H9 (cell line): ENCODE measurements at regions not wholly inside any gene's neighbourhood (a gene's known extent, or its start where the extent isn't known, plus 50 kb on each side); places are given as distances from the start of the nearest gene placed in this dataset.

Source experiments
- DNase-seq: peaks from one replicate; pipeline ENCODE4 v3.0.0-alpha.2; 2017
- H2AFZ ChIP-seq: one replicate; pipeline ENCODE4 v1.6.1; 2013; ENCODE audit warnings: mild to moderate bottlenecking, low read length, control low read depth, moderate library complexity
- H2AK5ac ChIP-seq: 2 replicates; pipeline ENCODE4 v1.6.1; 2013; ENCODE audit warnings: low read length, control low read depth, mixed read lengths; ENCODE audit not compliant: insufficient read length
- H2BK120ac ChIP-seq: one replicate; pipeline ENCODE4 v1.6.1; 2013; ENCODE audit warnings: low read depth, mild to moderate bottlenecking, low read length, control low read depth, inconsistent platforms; ENCODE audit not compliant: poor library complexity, severe bottlenecking
- H2BK12ac ChIP-seq: 2 replicates; pipeline ENCODE4 v1.6.1; 2013; ENCODE audit warnings: low read length, control low read depth, mixed read lengths, low read depth; ENCODE audit not compliant: insufficient read length
- H2BK15ac ChIP-seq: 2 replicates; pipeline ENCODE4 v1.6.1; 2013; ENCODE audit warnings: low read depth, low read length, control low read depth
- H2BK20ac ChIP-seq: one replicate; pipeline ENCODE4 v1.6.1; 2013; ENCODE audit warnings: low read depth, mild to moderate bottlenecking, low read length, control low read depth, inconsistent platforms; ENCODE audit not compliant: poor library complexity, severe bottlenecking
- H2BK5ac ChIP-seq: 2 replicates; pipeline ENCODE4 v1.6.1; 2013; ENCODE audit warnings: low read length, control low read depth, mixed read lengths; ENCODE audit not compliant: insufficient read length
- H3K14ac ChIP-seq: 2 replicates; pipeline ENCODE4 v1.6.1; 2013; ENCODE audit warnings: low read length, control low read depth; ENCODE audit not compliant: insufficient read depth
- H3K18ac ChIP-seq: 2 replicates; pipeline ENCODE4 v1.6.1; 2013; ENCODE audit warnings: low read depth, mild to moderate bottlenecking, mixed read lengths, low read length, control low read depth; ENCODE audit not compliant: insufficient read length
- H3K23ac ChIP-seq: 2 replicates; pipeline ENCODE4 v1.6.1; 2013; ENCODE audit warnings: low read length, control low read depth, mixed read lengths, low read depth; ENCODE audit not compliant: insufficient read length
- H3K23me2 ChIP-seq: 2 replicates; pipeline ENCODE4 v1.6.1; 2013; ENCODE audit warnings: low read depth, mild to moderate bottlenecking, mixed read lengths, low read length, control low read depth; ENCODE audit not compliant: insufficient read length, poor library complexity, severe bottlenecking
- H3K27ac ChIP-seq: 2 replicates; pipeline ENCODE4 v1.5.1; 2013; ENCODE audit warnings: low read length, control low read depth, mixed read lengths, low read depth; ENCODE audit not compliant: insufficient read length
- H3K27me3 ChIP-seq: 2 replicates; pipeline ENCODE4 v1.6.1; 2013; ENCODE audit warnings: low read length, control low read depth, inconsistent platforms; ENCODE audit not compliant: insufficient read depth
- H3K4ac ChIP-seq: 2 replicates; pipeline ENCODE4 v1.6.1; 2013; ENCODE audit warnings: low read depth, mild to moderate bottlenecking, control low read depth, inconsistent platforms, low read length, moderate library complexity
- H3K4me1 ChIP-seq: 2 replicates; pipeline ENCODE4 v1.6.1; 2013; ENCODE audit warnings: low read length, control low read depth, inconsistent platforms; ENCODE audit not compliant: insufficient read depth
- H3K4me2 ChIP-seq: 2 replicates; pipeline ENCODE4 v1.6.1; 2013; ENCODE audit warnings: low read length, control low read depth, mixed read lengths; ENCODE audit not compliant: insufficient read length, insufficient read depth
- H3K56ac ChIP-seq: 2 replicates; pipeline ENCODE4 v1.6.1; 2013; ENCODE audit warnings: low read depth, mild to moderate bottlenecking, mixed read lengths, low read length, control low read depth; ENCODE audit not compliant: insufficient read length
- H3K79me1 ChIP-seq: 2 replicates; pipeline ENCODE4 v1.6.1; 2013; ENCODE audit warnings: low read depth, mild to moderate bottlenecking, moderate library complexity, low read length, control low read depth, inconsistent platforms; ENCODE audit not compliant: insufficient read depth, poor library complexity, severe bottlenecking
- H3K79me2 ChIP-seq: 2 replicates; pipeline ENCODE4 v1.6.1; 2013; ENCODE audit warnings: low read length, control low read depth, inconsistent platforms; ENCODE audit not compliant: insufficient read depth
- H3K9ac ChIP-seq: 2 replicates; pipeline ENCODE4 v1.6.1; 2013; ENCODE audit warnings: low read length, control low read depth, mixed read lengths; ENCODE audit not compliant: insufficient read length; ENCODE audit errors: extremely low read depth
- H3K9me3 ChIP-seq: one replicate; pipeline ENCODE4 v1.6.1; 2013; ENCODE audit warnings: low read depth, low read length, inconsistent platforms; ENCODE audit not compliant: control insufficient read depth
- H3T11ph ChIP-seq: one replicate; pipeline ENCODE4 v1.6.1; 2013; ENCODE audit warnings: mild to moderate bottlenecking, low read length, control low read depth, inconsistent platforms
- H4K20me1 ChIP-seq: one replicate; pipeline ENCODE4 v1.6.1; 2013; ENCODE audit not compliant: control insufficient read depth, insufficient read length, insufficient read depth
- H4K5ac ChIP-seq: 2 replicates; pipeline ENCODE4 v1.6.1; 2013; ENCODE audit warnings: low read depth, mild to moderate bottlenecking, mixed read lengths, low read length, control low read depth; ENCODE audit not compliant: insufficient read length
- H4K8ac ChIP-seq: replicated peaks from 2 replicates; pipeline ENCODE4 v1.6.1; 2013; ENCODE audit warnings: low read length, control low read depth, mixed read lengths, low read depth; ENCODE audit not compliant: insufficient read length
- H4K91ac ChIP-seq: 2 replicates; pipeline ENCODE4 v1.6.1; 2013; ENCODE audit warnings: low read depth, mild to moderate bottlenecking, moderate library complexity, mixed read lengths, low read length, control low read depth; ENCODE audit not compliant: insufficient read length
- H3K27ac Mint-ChIP-seq, 3 experiments: 2 replicates in 2 of 3; 3 replicates in 1 of 3; pipeline ENCODE4 v1.8.0; 2020 to 2021; ENCODE audit warnings: mixed read lengths in 3 of 3, mild to moderate bottlenecking in 1 of 3, moderate library complexity in 1 of 3
- H3K27me3 Mint-ChIP-seq: 2 replicates; pipeline ENCODE4 v1.8.0; 2021; ENCODE audit warnings: low read depth, mild to moderate bottlenecking, moderate library complexity, mixed read lengths
- H3K36me3 Mint-ChIP-seq, 3 experiments: 2 replicates in 2 of 3; 3 replicates in 1 of 3; pipeline ENCODE4 v1.8.0; 2020 to 2021; ENCODE audit warnings: low read depth in 3 of 3, mixed read lengths in 3 of 3; ENCODE audit not compliant: insufficient read depth in 1 of 3
- H3K4me1 Mint-ChIP-seq, 2 experiments: 2 replicates each; pipeline ENCODE4 v1.8.0; 2020; ENCODE audit warnings: mixed read lengths in 2 of 2
- H3K4me3 Mint-ChIP-seq, 2 experiments: 2 replicates in 1 of 2; 3 replicates in 1 of 2; pipeline ENCODE4 v1.8.0; 2020 to 2021; ENCODE audit warnings: mild to moderate bottlenecking in 2 of 2, mixed read lengths in 2 of 2, moderate library complexity in 1 of 2
- H3K9me3 Mint-ChIP-seq, 2 experiments: 2 replicates in 1 of 2; 3 replicates in 1 of 2; pipeline ENCODE4 v1.8.0; 2020; ENCODE audit warnings: mild to moderate bottlenecking in 2 of 2, mixed read lengths in 2 of 2, moderate library complexity in 1 of 2
- WGBS: extraction: QIAGEN DNeasy Blood & Tissue Kit; methylation state at CpG from one replicate; pipeline ENCODE4 v1.1.7; 2013; ENCODE audit warnings: missing lambda C conversion rate, low lambda C conversion rate, mixed read lengths; ENCODE audit not compliant: insufficient read length; ENCODE audit errors: extremely low coverage; 5-methylcytosine and 5-hydroxymethylcytosine counted together
- TF ChIP-seq, protein P1 (sequence below): fragments of 200-600 bp; sonication (generic); conservative IDR thresholded peaks from 3 replicates; pipeline ENCODE4 v1.8.0; 2021; ENCODE audit warnings: antibody characterized with exemption, mild to moderate bottlenecking

DNA sequence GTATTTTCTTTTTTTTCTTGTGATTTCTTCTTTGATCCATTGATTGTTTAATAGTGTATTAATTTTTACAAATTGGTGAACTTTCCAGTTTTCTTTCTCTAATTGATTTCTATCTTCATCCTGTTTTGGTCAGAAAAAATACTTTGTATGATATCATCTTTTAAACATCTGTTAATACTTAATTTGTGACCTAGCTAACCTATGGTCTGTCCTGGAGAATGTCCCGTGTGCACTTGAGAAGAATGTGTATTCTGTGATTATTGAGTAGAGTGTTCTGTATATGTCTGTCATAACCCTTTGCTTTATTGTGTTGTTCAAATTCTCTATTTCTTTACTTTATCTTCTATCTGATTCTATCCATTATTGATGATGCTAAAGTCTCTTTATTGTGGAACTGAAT is 65.8 kb upstream of the ZEB1 start:
- no peaks in the 10 kb centered on the region for H3K4me1 ChIP-seq
- DNase-seq = no peak
- no peak overlapping the region for H4K8ac ChIP-seq
- Mint-ChIP-seq H3K27me3 (no peaks in the 10 kb centered on the region), H3K27ac (no peak overlapping the region), H3K4me1 (no peaks in the 10 kb centered on the region), H3K9me3 (peaks cover 0 to 3% of the 10 kb centered on the region in 2 experiments; a peak in 2 of 5 replicates), H3K4me3 (no peak overlapping the region), H3K36me3 (no peaks in the 10 kb centered on the region)
- no peak overlapping the region for H2BK120ac ChIP-seq
- no peak overlapping the region for H2BK12ac ChIP-seq
- H2AFZ ChIP-seq = no peak overlapping the region
- H3K4ac ChIP-seq = no peak overlapping the region
- WGBS = no CpG with 5 or more reads among the region's 1 CpG
- no peak overlapping the region for H2BK15ac ChIP-seq
- H3K23ac ChIP-seq = no peak overlapping the region
- no peak overlapping the region for H4K5ac ChIP-seq
- no peak overlapping the region for H3K18ac ChIP-seq
- no peak overlapping the region for H4K91ac ChIP-seq
- H3K4me2 ChIP-seq = no peak overlapping the region
- H3K27ac ChIP-seq = no peak overlapping the region
- no peak overlapping the region for H3T11ph ChIP-seq
- TF ChIP-seq, protein P1, sequence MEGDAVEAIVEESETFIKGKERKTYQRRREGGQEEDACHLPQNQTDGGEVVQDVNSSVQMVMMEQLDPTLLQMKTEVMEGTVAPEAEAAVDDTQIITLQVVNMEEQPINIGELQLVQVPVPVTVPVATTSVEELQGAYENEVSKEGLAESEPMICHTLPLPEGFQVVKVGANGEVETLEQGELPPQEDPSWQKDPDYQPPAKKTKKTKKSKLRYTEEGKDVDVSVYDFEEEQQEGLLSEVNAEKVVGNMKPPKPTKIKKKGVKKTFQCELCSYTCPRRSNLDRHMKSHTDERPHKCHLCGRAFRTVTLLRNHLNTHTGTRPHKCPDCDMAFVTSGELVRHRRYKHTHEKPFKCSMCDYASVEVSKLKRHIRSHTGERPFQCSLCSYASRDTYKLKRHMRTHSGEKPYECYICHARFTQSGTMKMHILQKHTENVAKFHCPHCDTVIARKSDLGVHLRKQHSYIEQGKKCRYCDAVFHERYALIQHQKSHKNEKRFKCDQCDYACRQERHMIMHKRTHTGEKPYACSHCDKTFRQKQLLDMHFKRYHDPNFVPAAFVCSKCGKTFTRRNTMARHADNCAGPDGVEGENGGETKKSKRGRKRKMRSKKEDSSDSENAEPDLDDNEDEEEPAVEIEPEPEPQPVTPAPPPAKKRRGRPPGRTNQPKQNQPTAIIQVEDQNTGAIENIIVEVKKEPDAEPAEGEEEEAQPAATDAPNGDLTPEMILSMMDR = no peak
- H4K20me1 ChIP-seq = no peaks in the 10 kb centered on the region
- H2BK5ac ChIP-seq = no peak overlapping the region
- no peaks in the 10 kb centered on the region for H3K27me3 ChIP-seq
- H3K9ac ChIP-seq = no peak overlapping the region
- H2AK5ac ChIP-seq = no peak overlapping the region
- no peaks in the 10 kb centered on the region for H3K9me3 ChIP-seq
- H3K56ac ChIP-seq = no peak overlapping the region
- no peaks in the 10 kb centered on the region for H3K23me2 ChIP-seq
- H2BK20ac ChIP-seq = no peak overlapping the region
- no peak overlapping the region for H3K14ac ChIP-seq
- no peaks in the 10 kb centered on the region for H3K79me1 ChIP-seq
- no peaks in the 10 kb centered on the region for H3K79me2 ChIP-seq
